ENCODE measurements at regions not wholly inside any gene's neighbourhood (a gene's known extent, or its start where the extent isn't known, plus 50 kb on each side); places are given as distances from the start of the nearest gene placed in this dataset.
"Not testable (repeated sequence)": the region's sequence is repeated elsewhere in the genome, so short reads cannot be mapped to it uniquely, and the experiment has no call there.

- DNase-seq, result not testable (repeated sequence)
Measured at GRCh38 chr2:89756616-89757015, 1065.1 kb downstream of the RPIA start.

- not testable (repeated sequence) for DNase-seq
Measured at GRCh38 chr2:89758332-89759026, 1067.0 kb downstream of the RPIA start.

- DNase-seq, result not testable (repeated sequence)
Measured at GRCh38 chr2:89760762-89761161, 1069.3 kb downstream of the RPIA start.

GRCh38 chr2:89761171-89761570, 1069.7 kb downstream of the RPIA start:
- DNase-seq, result not testable (repeated sequence)

GRCh38 chr2:89761863-89762262, 1070.4 kb downstream of the RPIA start:
- DNase-seq, result not testable (repeated sequence)

GRCh38 chr2:89762461-89763253, 1071.2 kb downstream of the RPIA start:
- not testable (repeated sequence) for DNase-seq

GRCh38 chr2:89763254-89763580, 1071.7 kb downstream of the RPIA start:
- no peak for DNase-seq

- DNase-seq, result no peak
Measured at GRCh38 chr2:89763581-89764485, 1072.4 kb downstream of the RPIA start.

- DNase-seq, result not testable (repeated sequence)
Measured at GRCh38 chr2:89764571-89765360, 1073.3 kb downstream of the RPIA start.

- DNase-seq, result not testable (repeated sequence)
Measured at GRCh38 chr2:89765361-89765718, 1073.9 kb downstream of the RPIA start.

GRCh38 chr2:89766141-89766990, 1074.9 kb downstream of the RPIA start:
- not testable (repeated sequence) for DNase-seq

GRCh38 chr2:89767058-89767457, 1075.6 kb downstream of the RPIA start:
- DNase-seq, result not testable (repeated sequence)

GRCh38 chr2:89767572-89768435, 1076.3 kb downstream of the RPIA start:
- DNase-seq, result no peak

GRCh38 chr2:89775885-89776284, 1084.4 kb downstream of the RPIA start:
- DNase-seq, result no peak

GRCh38 chr2:89780318-89780717, 1088.8 kb downstream of the RPIA start:
- DNase-seq, result no peak

- DNase-seq, result no peak
Measured at GRCh38 chr2:89781962-89782361, 1090.5 kb downstream of the RPIA start.

- no peak for DNase-seq
Measured at GRCh38 chr2:89784960-89785359, 1093.5 kb downstream of the RPIA start.

- DNase-seq, result not testable (repeated sequence)
Measured at GRCh38 chr2:89785528-89785927, 1094.1 kb downstream of the RPIA start.

- DNase-seq, result not testable (repeated sequence)
Measured at GRCh38 chr2:89786642-89787041, 1095.2 kb downstream of the RPIA start.
